ENCODE measurements at regions not wholly inside any gene's neighbourhood (a gene's known extent, or its start where the extent isn't known, plus 50 kb on each side); places are given as distances from the start of the nearest gene placed in this dataset.

- no peak for DNase-seq (ENCODE audit: low read depth)
Measured at GRCh38 chr9:3161912-3162311, 318.0 kb upstream of the PUM3 start.

GRCh38 chr9:3157011-3157410, 313.1 kb upstream of the PUM3 start:
- DNase-seq (ENCODE audit: low read depth), result no peak

- DNase-seq (ENCODE audit: low read depth), result no peak
Measured at GRCh38 chr9:3151672-3152576, 308.0 kb upstream of the PUM3 start.

GRCh38 chr9:3150074-3150473, 306.2 kb upstream of the PUM3 start:
- no peak for DNase-seq (ENCODE audit: low read depth)

- DNase-seq (ENCODE audit: low read depth), result peak; percentile 4
Measured at GRCh38 chr9:3138231-3139229, 294.6 kb upstream of the PUM3 start.

GRCh38 chr9:3137347-3137695, 293.4 kb upstream of the PUM3 start:
- DNase-seq (ENCODE audit: low read depth), result peak; percentile 24

GRCh38 chr9:3136686-3137346, 292.9 kb upstream of the PUM3 start:
- peak; percentile 41 for DNase-seq (ENCODE audit: low read depth)

GRCh38 chr9:3136230-3136629, 292.3 kb upstream of the PUM3 start:
- DNase-seq (ENCODE audit: low read depth), result no peak

GRCh38 chr9:3127564-3127963, 283.7 kb upstream of the PUM3 start:
- DNase-seq (ENCODE audit: low read depth), result no peak

GRCh38 chr9:3125602-3126405, 281.9 kb upstream of the PUM3 start:
- peak; percentile 1 for DNase-seq (ENCODE audit: low read depth)

- DNase-seq (ENCODE audit: low read depth), result no peak
Measured at GRCh38 chr9:3124001-3124400, 280.1 kb upstream of the PUM3 start.

GRCh38 chr9:3118081-3118480, 274.2 kb upstream of the PUM3 start:
- no peak for DNase-seq (ENCODE audit: low read depth)

- DNase-seq (ENCODE audit: low read depth), result no peak
Measured at GRCh38 chr9:3099646-3100045, 255.8 kb upstream of the PUM3 start.

GRCh38 chr9:3088219-3088618, 244.3 kb upstream of the PUM3 start:
- DNase-seq (ENCODE audit: low read depth), result no peak

- DNase-seq (ENCODE audit: low read depth), result no peak
Measured at GRCh38 chr9:3087697-3088096, 243.8 kb upstream of the PUM3 start.

GRCh38 chr9:3080951-3081350, 237.1 kb upstream of the PUM3 start:
- no peak for DNase-seq (ENCODE audit: low read depth)

- DNase-seq (ENCODE audit: low read depth), result no peak
Measured at GRCh38 chr9:3074247-3074646, 230.4 kb upstream of the PUM3 start.

- no peak for DNase-seq (ENCODE audit: low read depth)
Measured at GRCh38 chr9:3066591-3066990, 222.7 kb upstream of the PUM3 start.

GRCh38 chr9:3059781-3060468, 216.0 kb upstream of the PUM3 start:
- DNase-seq (ENCODE audit: low read depth), result no peak

GRCh38 chr9:3058409-3058808, 214.5 kb upstream of the PUM3 start:
- DNase-seq (ENCODE audit: low read depth), result no peak

- DNase-seq (ENCODE audit: low read depth), result no peak
Measured at GRCh38 chr9:3054017-3054586, 210.2 kb upstream of the PUM3 start.
